ENCODE measurements at regions not wholly inside any gene's neighbourhood (a gene's known extent, or its start where the extent isn't known, plus 50 kb on each side); places are given as distances from the start of the nearest gene placed in this dataset.
A peak's percentile ranks its signal among the peaks of the same experiment; 100 is the strongest.

DNA sequence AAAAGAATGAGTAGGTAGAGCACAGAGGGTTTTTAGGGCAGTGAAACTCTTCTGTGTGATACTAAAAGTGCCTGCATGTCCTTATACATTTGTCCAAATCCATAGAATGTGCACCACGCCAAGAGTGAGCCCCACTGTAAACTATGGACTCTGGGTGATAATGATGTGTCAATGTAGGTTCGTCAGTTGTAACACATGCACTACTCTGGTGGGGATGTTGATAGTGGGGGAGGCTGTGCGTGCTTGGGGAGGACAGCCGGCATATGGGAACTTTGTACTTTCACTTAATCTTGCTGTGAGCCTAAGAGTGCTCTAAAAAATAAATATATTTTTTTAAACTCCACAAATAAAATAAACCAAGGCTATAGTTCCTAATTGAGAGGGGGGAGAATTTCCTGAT, 319.2 kb downstream of the SHQ1 start:
- TF ChIP-seq CTCF (IDR thresholded peaks at IDR 0.05): no peak
- Histone ChIP-seq H3K36me3 (no peaks in the 10 kb centered on the region), H3K9me3 (no peaks in the 10 kb centered on the region), H3K4me3 (no peak overlapping the region), H3K27ac (no peak overlapping the region), H3K27me3 (no peaks in the 10 kb centered on the region), H3K4me1 (no peaks in the 10 kb centered on the region)
- no peak for DNase-seq (ENCODE audit: low spot score)

GRCh38 chr3:72523429-72524151, 324.7 kb downstream of the SHQ1 start:
- no peaks in the 10 kb centered on the region for H3K27me3 ChIP-seq
- no peaks in the 10 kb centered on the region for H3K9me3 ChIP-seq
- no peak for TF ChIP-seq CTCF (IDR thresholded peaks at IDR 0.05)
- no peaks in the 10 kb centered on the region for H3K4me1 ChIP-seq
- peak; percentile 60 for DNase-seq (ENCODE audit: low spot score)
- no peak overlapping the region for H3K27ac ChIP-seq
- no peaks in the 10 kb centered on the region for H3K36me3 ChIP-seq
- no peak overlapping the region for H3K4me3 ChIP-seq

GRCh38 chr3:72520690-72521308, 327.4 kb downstream of the SHQ1 start:
- no peak for TF ChIP-seq CTCF (IDR thresholded peaks at IDR 0.05)
- Histone ChIP-seq H3K9me3 (no peaks in the 10 kb centered on the region), H3K4me1 (no peaks in the 10 kb centered on the region), H3K4me3 (no peak overlapping the region), H3K36me3 (no peaks in the 10 kb centered on the region), H3K27ac (no peak overlapping the region), H3K27me3 (no peaks in the 10 kb centered on the region)
- no peak for DNase-seq (ENCODE audit: low spot score)

- no peak for DNase-seq (ENCODE audit: low spot score)
- no peak for TF ChIP-seq CTCF (IDR thresholded peaks at IDR 0.05)
- no peaks in the 10 kb centered on the region for H3K36me3 ChIP-seq
- H3K4me3 ChIP-seq: no peak overlapping the region
- H3K27me3 ChIP-seq: no peaks in the 10 kb centered on the region
- no peaks in the 10 kb centered on the region for H3K9me3 ChIP-seq
- H3K27ac ChIP-seq: no peak overlapping the region
- H3K4me1 ChIP-seq: no peaks in the 10 kb centered on the region
Measured at GRCh38 chr3:72519946-72520604, 328.2 kb downstream of the SHQ1 start.

DNA sequence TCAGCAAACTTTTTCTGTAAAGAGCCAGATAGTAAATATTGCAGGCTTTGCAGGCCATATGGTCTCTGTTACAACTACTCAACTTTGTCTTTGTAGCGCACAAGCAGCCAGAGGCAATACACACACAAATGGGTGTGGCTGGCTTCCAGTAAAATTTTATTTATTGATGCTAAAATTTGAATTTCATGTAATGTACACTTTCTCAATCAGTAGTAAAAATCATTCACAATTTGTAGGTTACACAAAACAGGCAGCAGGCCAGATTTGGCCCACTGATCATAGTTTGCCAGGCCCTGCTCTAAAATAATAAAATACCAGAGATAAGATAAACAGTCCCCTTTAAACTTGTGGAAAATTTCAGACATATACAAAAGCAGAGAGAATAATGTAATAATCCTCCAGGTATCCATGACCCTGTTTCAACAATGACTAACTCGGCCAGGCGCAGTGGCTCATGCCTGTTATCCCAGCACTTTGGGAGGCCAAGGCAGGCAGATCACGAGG, 330.3 kb downstream of the SHQ1 start:
- no peak for DNase-seq (ENCODE audit: low spot score)
- H3K27me3 ChIP-seq: no peaks in the 10 kb centered on the region

More for the DNA sequence above, 330.3 kb downstream of the SHQ1 start:
- no peak for TF ChIP-seq CTCF (IDR thresholded peaks at IDR 0.05)
- Histone ChIP-seq H3K4me3 (no peak overlapping the region), H3K27ac (no peak overlapping the region), H3K36me3 (no peaks in the 10 kb centered on the region), H3K4me1 (no peaks in the 10 kb centered on the region), H3K9me3 (no peaks in the 10 kb centered on the region)

Measured in right atrium auricular region (tissue), 2 donors.